K562 (cell line): ENCODE measurements at regions not wholly inside any gene's neighbourhood (a gene's known extent, or its start where the extent isn't known, plus 50 kb on each side); places are given as distances from the start of the nearest gene placed in this dataset.

Source experiments
- ATAC-seq: fragments of 200-7000 bp; cut with Tn5 transposase; 3 replicates; pipeline ENCODE4 v1.9.1; 2020; ENCODE audit warnings: moderate library complexity
- BruUV-seq: library from RNA; stranded (reverse); fragments of 400-500 nt; replicated peaks from 2 replicates; lab custom pipeline; 2021; lab: Mats Ljungman, UMichigan
- CTCF ChIA-PET: fragments of 300-600 bp; formaldehyde crosslinking; extraction: SDS; loops from one replicate; lab custom pipeline; 2021; ENCODE audit warnings: low intra/inter-chr PET ratio; lab: Yijun Ruan, JAX
- POLR2A ChIA-PET: fragments of 300-600, 350-650 bp; sonication (Branson Sonifier 250); formaldehyde crosslinking; extraction: SDS; loops from one replicate; lab custom pipeline; 2021; ENCODE audit warnings: antibody characterized with exemption, inconsistent platforms; lab: Yijun Ruan, JAX
- DNase-seq, 4 experiments: peaks; one replicate each; pipeline versions ENCODE4 v3.0.0 to v3.0.0-alpha.2; 2011 to 2018; ENCODE audit warnings: low spot score in 3 of 4, mixed read lengths in 3 of 4; ENCODE audit errors: extremely low read depth in 1 of 4
- FAIRE-seq: peaks from 2 replicates; lab custom pipeline; 2011; peaks lifted over from hg19 to GRCh38; lab: Jason Lieb, UNC
- H2AFZ ChIP-seq: 2 replicates; pipeline ENCODE4 v1.6.0; 2011; ENCODE audit warnings: low read depth, low read length, control low read depth, inconsistent platforms
- H3K27ac ChIP-seq: fragments of 200-600 bp; 3 replicates; pipeline ENCODE4 v1.8.0; 2011; ENCODE audit warnings: low read depth, mild to moderate bottlenecking, control low read depth, inconsistent platforms, low read length, moderate library complexity, mixed read lengths; ENCODE audit errors: extremely low read depth
- H3K27me3 ChIP-seq, 2 experiments: fragments of 300-600 bp in 1 of 2; 2 replicates in 1 of 2; 3 replicates in 1 of 2; pipeline versions ENCODE4 v1.6.0 to v1.8.0; 2011; ENCODE audit warnings: inconsistent platforms in 2 of 2, low read length in 2 of 2, mild to moderate bottlenecking in 1 of 2, mixed read lengths in 1 of 2, moderate library complexity in 1 of 2; ENCODE audit not compliant: control insufficient read depth in 2 of 2, insufficient read depth in 2 of 2
- H3K36me3 ChIP-seq: fragments of 300-600 bp; 3 replicates; pipeline ENCODE4 v1.8.0; 2011; ENCODE audit warnings: mild to moderate bottlenecking, low read length, inconsistent platforms; ENCODE audit not compliant: control insufficient read depth, insufficient read depth
- H3K4me1 ChIP-seq, 2 experiments: fragments of 200-600 bp in 1 of 2; replicated peaks in 1 of 2; 2 replicates in 1 of 2; 3 replicates in 1 of 2; pipeline versions ENCODE4 v1.5.1 to v1.8.0; 2011; ENCODE audit warnings: inconsistent platforms in 2 of 2, low read length in 2 of 2, mild to moderate bottlenecking in 1 of 2, mixed read lengths in 1 of 2, moderate library complexity in 1 of 2; ENCODE audit not compliant: control insufficient read depth in 2 of 2, insufficient read depth in 2 of 2
- H3K4me2 ChIP-seq: 2 replicates; pipeline ENCODE4 v1.6.1; 2011; ENCODE audit warnings: low read length, control low read depth, inconsistent platforms, mixed read lengths; ENCODE audit not compliant: insufficient read depth
- H3K4me3 ChIP-seq: fragments of 200-600 bp; sonication (generic), shearing (Covaris generic); 2 replicates; pipeline ENCODE4 v1.5.1; 2016; ENCODE audit warnings: control low read depth, inconsistent platforms
- H3K79me2 ChIP-seq: fragments of 200-600 bp; 3 replicates; pipeline ENCODE4 v1.8.0; 2011; ENCODE audit warnings: low read length, inconsistent platforms; ENCODE audit not compliant: control insufficient read depth, insufficient read depth
- H3K9ac ChIP-seq, 2 experiments: 2 replicates each; pipeline versions ENCODE4 v1.6.0 to v1.6.1; 2011; ENCODE audit warnings: low read depth in 2 of 2, low read length in 2 of 2, control low read depth in 1 of 2, inconsistent platforms in 1 of 2, mild to moderate bottlenecking in 1 of 2, mixed read lengths in 1 of 2; ENCODE audit not compliant: insufficient read depth in 1 of 2
- H3K9me1 ChIP-seq: one replicate; pipeline ENCODE4 v1.6.0; 2011; ENCODE audit warnings: inconsistent platforms, mild to moderate bottlenecking, low read length, moderate library complexity; ENCODE audit not compliant: control insufficient read depth, insufficient read depth
- H3K9me3 ChIP-seq: replicated peaks from 2 replicates; pipeline ENCODE4 v1.5.1; 2011; ENCODE audit warnings: low read depth, low read length, inconsistent platforms; ENCODE audit not compliant: control insufficient read depth, insufficient read depth
- H4K20me1 ChIP-seq: replicated peaks from 2 replicates; pipeline ENCODE4 v1.6.1; 2011; ENCODE audit warnings: low read length, inconsistent platforms, mixed read lengths; ENCODE audit not compliant: control insufficient read depth, insufficient read depth
- C11orf30 ChIP-seq: fragments of 450-650 bp; IDR thresholded peaks from 2 replicates; pipeline ENCODE4 v1.6.1; 2016; ENCODE audit warnings: low read depth, mild to moderate bottlenecking
- CCAR2 ChIP-seq: fragments of 200-400 bp; formaldehyde crosslinking; IDR thresholded peaks from 2 replicates; pipeline ENCODE4 v1.6.1; 2017; ENCODE audit warnings: mild to moderate bottlenecking, low read depth, low read length
- CTBP1 ChIP-seq: fragments of 450-650 bp; IDR thresholded peaks from 2 replicates; pipeline ENCODE4 v1.6.1; 2016; ENCODE audit warnings: borderline replicate concordance
- DEAF1 ChIP-seq: fragments of 450-650 bp; formaldehyde crosslinking; IDR thresholded peaks from 2 replicates; pipeline ENCODE4 v1.4.0; 2020; ENCODE audit warnings: mild to moderate bottlenecking, moderate library complexity
- EHMT2 ChIP-seq: fragments of 450-650 bp; IDR thresholded peaks from 2 replicates; pipeline ENCODE4 v1.6.1; 2018; ENCODE audit warnings: antibody characterized with exemption
- ETV1 ChIP-seq: fragments of 450-650 bp; conservative IDR thresholded peaks from 2 replicates; pipeline ENCODE4 v1.6.1; 2016; ENCODE audit warnings: missing genetic modification characterization, control low read depth, low read depth, missing compliant biosample characterization
- EWSR1 ChIP-seq: fragments of 450-650 bp; IDR thresholded peaks from 2 replicates; pipeline ENCODE4 v1.6.1; 2018; ENCODE audit warnings: borderline replicate concordance, mild to moderate bottlenecking, low read depth, moderate library complexity; ENCODE audit not compliant: partially characterized antibody
- MAFG ChIP-seq: fragments of 450-650 bp; conservative IDR thresholded peaks from 2 replicates; pipeline ENCODE4 v1.6.1; 2016; ENCODE audit warnings: missing genetic modification characterization, missing compliant biosample characterization
- MLX ChIP-seq, 2 experiments: fragments of 450-650 bp in 1 of 2; sonication (generic) in 1 of 2; formaldehyde crosslinking; conservative IDR thresholded peaks; 2 replicates each; pipeline versions ENCODE4 v1.4.0 to v1.8.1; 2020 to 2022; ENCODE audit warnings: mild to moderate bottlenecking in 1 of 2, missing genetic modification reagents in 1 of 2
- NFE2 ChIP-seq: IDR thresholded peaks from 2 replicates; pipeline ENCODE4 v1.6.1; 2014; ENCODE audit warnings: antibody characterized with exemption, low read depth
- RB1 ChIP-seq: fragments of 450-650 bp; IDR thresholded peaks from 2 replicates; pipeline ENCODE4 v1.6.1; 2017; ENCODE audit warnings: low read depth, mild to moderate bottlenecking
- RCOR1 ChIP-seq, 2 experiments: IDR thresholded peaks; 2 replicates each; pipeline ENCODE4 v1.6.1; 2012; ENCODE audit warnings: low read depth in 2 of 2, low read length in 2 of 2, borderline replicate concordance in 1 of 2, improper control_type of control experiment in 1 of 2
- SP2 ChIP-seq: IDR thresholded peaks from 2 replicates; pipeline ENCODE4 v1.6.1; 2011; ENCODE audit warnings: mild to moderate bottlenecking, low read depth, low read length, moderate library complexity; ENCODE audit not compliant: poor library complexity, severe bottlenecking; ENCODE audit errors: extremely low read depth
- TRIM24 ChIP-seq, 2 experiments: fragments of 450-650 bp; IDR thresholded peaks; 2 replicates each; pipeline ENCODE4 v1.6.1; 2016
- ZNF316 ChIP-seq: fragments of 450-650 bp; IDR thresholded peaks from 2 replicates; pipeline ENCODE4 v1.6.1; 2016
- WGBS: fragments of 100-300 bp; shearing (Covaris generic); methylation state at CpG from one replicate; pipeline ENCODE4 v1.1.6; 2016; ENCODE audit warnings: low coverage, mixed read lengths; ENCODE audit not compliant: insufficient coverage; ENCODE audit errors: missing lambda C conversion rate; 5-methylcytosine and 5-hydroxymethylcytosine counted together
- in situ Hi-C: fragments of 300-500 bp; cut with MboI; formaldehyde crosslinking; loops from 4 replicates; pipeline ENCODE4 v1.15.0; 2018; ENCODE audit warnings: inconsistent platforms, mixed read lengths
- intact Hi-C: fragments of 100-400 bp; cut with micrococcal nuclease; formaldehyde crosslinking; loops from 2 replicates; pipeline ENCODE4 v1.14.2; 2022

- CTCF ChIA-PET: no interaction called here
- in situ Hi-C loops: no loop called here
- Histone ChIP-seq H4K20me1 (no peaks in the 10 kb centered on the region), H3K9me1 (no peaks in the 10 kb centered on the region), H3K27me3 (no peaks in the 10 kb centered on the region), H3K27ac (no peak overlapping the region), H3K9me3 (peaks cover 6% of the 10 kb centered on the region), H3K4me2 (no peak overlapping the region), H2AFZ (no peak overlapping the region; the same call in 1 of the 2 replicates), H3K4me1 (peaks cover 0 to 3% of the 10 kb centered on the region in 2 experiments; a peak in 2 of 5 replicates), H3K36me3 (no peaks in the 10 kb centered on the region), H3K9ac (no peak overlapping the region), H3K4me3 (no peak overlapping the region), H3K79me2 (no peaks in the 10 kb centered on the region)
- BruUV-seq: no TSS peak
- no peak for TF ChIP-seq MLX (CRISPR knock-in tag; conservative IDR thresholded peaks at IDR 0.05)
- peak; percentile 27 to 50; a peak in 1 of 4 replicates for TF ChIP-seq TRIM24 (IDR thresholded peaks at IDR 0.05)
- no peak for DNase-seq
- FAIRE-seq: no peak
- POLR2A ChIA-PET: interaction anchor here (0.8 kb wide), 1 partner anchor 9 kb away, joined by 3 read pairs; no protein-coding TSS in a partner anchor
- ATAC-seq: no peak
- intact Hi-C loops: no loop called here
- 0% methylated on average over 1 of the region's 1 CpG for WGBS
Measured at GRCh38 chr12:14275111-14275510, 90.4 kb upstream of the ATF7IP start.

- Histone ChIP-seq H2AFZ (peak overlapping the region; percentile 51; the same call in 1 of the 2 replicates), H3K79me2 (no peaks in the 10 kb centered on the region), H3K27me3 (no peaks in the 10 kb centered on the region), H3K4me2 (no peak overlapping the region), H3K9me3 (peaks cover 8% of the 10 kb centered on the region), H3K36me3 (no peaks in the 10 kb centered on the region), H3K27ac (no peak overlapping the region), H3K4me3 (no peak overlapping the region), H3K9ac (no peak overlapping the region), H3K4me1 (peaks cover 0 to 3% of the 10 kb centered on the region in 2 experiments; a peak in 2 of 5 replicates), H4K20me1 (no peaks in the 10 kb centered on the region), H3K9me1 (no peaks in the 10 kb centered on the region)
- ATAC-seq (peak; percentile 71), DNase-seq (peak in 3 of 4 experiments; percentile 17 to 48 (median 32)), FAIRE-seq (peak; percentile 82)
- no TSS peak for BruUV-seq
- POLR2A ChIA-PET: interaction anchor here (1.0 kb wide), 1 partner anchor 8 kb away, joined by 5 read pairs; no protein-coding TSS in a partner anchor
- 18% methylated on average over 1 of the region's 1 CpG for WGBS
- CTCF ChIA-PET: no interaction called here
- intact Hi-C loops: no loop called here
- in situ Hi-C loops: no loop called here
- TF ChIP-seq ZNF316 (peak; percentile 98), RB1 (no peak), CCAR2 (no peak), C11orf30 (peak; percentile 96), NFE2 (peak; percentile 86), ETV1 (tag) (no peak), DEAF1 (CRISPR knock-in tag) (no peak), SP2 (no peak), EHMT2 (no peak), CTBP1 (peak; percentile 28; the same call in 1 of the 2 replicates), MAFG (tag) (peak; percentile 94), RCOR1 (IDR thresholded peaks at IDR 0.05; ENCODE audit: borderline replicate concordance in 1 of 2, low read depth in 2 of 2, low read length in 2 of 2) (0 out of 4 replicates have a peak, but pooled peaks of 1 of the 2 experiments have one; percentile 35), EWSR1 (no peak)
Measured at GRCh38 chr12:14275886-14276285, 89.6 kb upstream of the ATF7IP start.
